Keratinocyte (primary cell): ENCODE measurements at regions not wholly inside any gene's neighbourhood (a gene's known extent, or its start where the extent isn't known, plus 50 kb on each side); places are given as distances from the start of the nearest gene placed in this dataset.

ENCODE experiments used
- DNase-seq: peaks from one replicate; pipeline ENCODE4 v3.0.0-alpha.2; 2011; ENCODE audit warnings: low read depth, missing footprints, low spot score
- FAIRE-seq: peaks from 2 replicates; lab custom pipeline; 2011; peaks lifted over from hg19 to GRCh38; lab: Jason Lieb, UNC
- H2AFZ ChIP-seq: 2 replicates; pipeline ENCODE4 v1.6.0; 2012; ENCODE audit warnings: low read length, control low read depth, inconsistent platforms; ENCODE audit not compliant: control insufficient read depth
- H3K27ac ChIP-seq: 2 replicates; pipeline ENCODE4 v1.5.1; 2011; ENCODE audit warnings: low read length; ENCODE audit not compliant: control insufficient read depth, insufficient read depth
- H3K27me3 ChIP-seq: 3 replicates; pipeline ENCODE4 v1.6.0; 2011; ENCODE audit warnings: low read length; ENCODE audit not compliant: control insufficient read depth, insufficient read depth; ENCODE audit errors: extremely low read depth
- H3K36me3 ChIP-seq, 2 experiments: 2 replicates in 1 of 2; 3 replicates in 1 of 2; pipeline ENCODE4 v1.5.1; 2011; ENCODE audit warnings: low read length in 2 of 2, mild to moderate bottlenecking in 1 of 2; ENCODE audit not compliant: control insufficient read depth in 2 of 2, insufficient read depth in 2 of 2; ENCODE audit errors: extremely low read depth in 1 of 2
- H3K4me1 ChIP-seq: 3 replicates; pipeline ENCODE4 v1.5.1; 2011; ENCODE audit warnings: low read length; ENCODE audit not compliant: control insufficient read depth, insufficient read depth; ENCODE audit errors: extremely low read depth
- H3K4me2 ChIP-seq: 3 replicates; pipeline ENCODE4 v1.6.0; 2011; ENCODE audit warnings: low read depth, low read length; ENCODE audit not compliant: control insufficient read depth, insufficient read depth; ENCODE audit errors: extremely low read depth
- H3K4me3 ChIP-seq, 3 experiments: fragments of 200-600 bp in 1 of 3; sonication (generic) in 1 of 3; 2 replicates in 2 of 3; 3 replicates in 1 of 3; pipeline ENCODE4 v1.5.1; 2011 to 2016; ENCODE audit warnings: low read length in 3 of 3, mild to moderate bottlenecking in 3 of 3, control low read depth in 2 of 3, inconsistent platforms in 1 of 3, low read depth in 1 of 3, mixed read lengths in 1 of 3, mixed run types in 1 of 3, moderate library complexity in 1 of 3; ENCODE audit not compliant: control insufficient read depth in 2 of 3, insufficient read depth in 2 of 3; ENCODE audit errors: extremely low read depth in 1 of 3
- H3K79me2 ChIP-seq: 2 replicates; pipeline ENCODE4 v1.6.0; 2012; ENCODE audit warnings: low read length; ENCODE audit not compliant: control insufficient read depth, insufficient read depth
- H3K9ac ChIP-seq: 3 replicates; pipeline ENCODE4 v1.6.0; 2011; ENCODE audit warnings: low read length; ENCODE audit not compliant: control insufficient read depth, insufficient read depth; ENCODE audit errors: extremely low read depth
- H3K9me1 ChIP-seq: 3 replicates; pipeline ENCODE4 v1.6.0; 2011; ENCODE audit warnings: low read length; ENCODE audit not compliant: control insufficient read depth, insufficient read depth; ENCODE audit errors: extremely low read depth
- H3K9me3 ChIP-seq: 2 replicates; pipeline ENCODE4 v1.5.1; 2012; ENCODE audit warnings: low read depth, low read length; ENCODE audit not compliant: control insufficient read depth
- H4K20me1 ChIP-seq: 3 replicates; pipeline ENCODE4 v1.6.0; 2011; ENCODE audit warnings: low read length; ENCODE audit not compliant: control insufficient read depth, insufficient read depth; ENCODE audit errors: extremely low read depth
- CTCF ChIP-seq, 3 experiments: IDR thresholded peaks in 1 of 3; conservative IDR thresholded peaks in 1 of 3; optimal IDR thresholded peaks in 1 of 3; 2 replicates in 2 of 3; 3 replicates in 1 of 3; pipeline versions ENCODE3 to v1.5.1; 2011; ENCODE audit warnings: low read length in 3 of 3, mild to moderate bottlenecking in 3 of 3, moderate library complexity in 2 of 3, control low read depth in 1 of 3, inconsistent platforms in 1 of 3; ENCODE audit not compliant: insufficient read depth in 2 of 3; ENCODE audit errors: extremely low read depth in 1 of 3
- EZH2 ChIP-seq: IDR thresholded peaks from one replicate; pipeline ENCODE4 v1.6.1; 2012; ENCODE audit warnings: inconsistent platforms, mild to moderate bottlenecking, low read length, moderate library complexity
- dilution Hi-C: fragments of 300-500 bp; cut with MboI; formaldehyde crosslinking; loops from one replicate; pipeline ENCODE4 v1.7.0; 2020; ENCODE audit warnings: low sequenced_read_pairs; ENCODE audit not compliant: extremely low pct_ligation_motif_present

GRCh38 chr1:217311269-217311668, 319.6 kb downstream of the GPATCH2 start:
- no peak for FAIRE-seq
- Histone ChIP-seq H3K4me1 (no peaks in the 10 kb centered on the region), H4K20me1 (no peaks in the 10 kb centered on the region), H3K4me3 (no peak overlapping the region), H3K36me3 (no peaks in the 10 kb centered on the region), H3K79me2 (no peaks in the 10 kb centered on the region), H3K27ac (no peak overlapping the region), H3K27me3 (no peaks in the 10 kb centered on the region), H2AFZ (no peak overlapping the region), H3K4me2 (no peak overlapping the region), H3K9ac (no peak overlapping the region), H3K9me3 (no peaks in the 10 kb centered on the region), H3K9me1 (no peaks in the 10 kb centered on the region)
- TF ChIP-seq EZH2 (no peak), CTCF (optimal IDR thresholded peaks at IDR 0.05 in 1 of 3, IDR thresholded peaks at IDR 0.05 in 1 of 3, conservative IDR thresholded peaks at IDR 0.05 in 1 of 3; ENCODE audit: extremely low read depth in 1 of 3, insufficient read depth in 2 of 3, low read length in 3 of 3) (no peak)
- no peak for DNase-seq
- dilution Hi-C loops, result no loop called here

DNA sequence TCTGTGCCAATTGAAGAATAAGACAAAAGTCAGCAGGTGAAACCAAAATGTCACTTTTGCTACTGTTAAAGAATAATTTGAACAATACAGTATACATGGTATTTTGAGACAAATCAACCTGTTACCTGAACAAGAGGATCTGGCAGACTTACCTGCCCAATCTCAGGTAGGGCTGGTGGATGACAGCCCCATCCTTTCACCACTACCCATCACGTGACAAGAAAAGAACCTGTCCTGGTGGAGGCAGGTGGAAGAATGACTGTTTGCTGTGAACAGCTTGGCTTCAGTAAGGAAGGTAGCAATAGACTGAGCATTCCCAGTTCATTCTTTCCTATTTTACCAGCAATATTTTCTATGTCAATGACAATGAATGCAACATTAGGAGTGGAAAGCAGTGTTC, 349.6 kb downstream of the GPATCH2 start:
- Histone ChIP-seq H3K36me3 (no peaks in the 10 kb centered on the region), H3K4me1 (peaks cover under 1% of the 10 kb centered on the region), H4K20me1 (no peaks in the 10 kb centered on the region), H3K79me2 (no peaks in the 10 kb centered on the region), H3K27ac (no peak overlapping the region), H3K9ac (no peak overlapping the region), H3K9me1 (no peaks in the 10 kb centered on the region), H3K27me3 (no peaks in the 10 kb centered on the region), H3K4me2 (no peak overlapping the region), H3K9me3 (no peaks in the 10 kb centered on the region), H3K4me3 (no peak overlapping the region), H2AFZ (no peak overlapping the region)
- dilution Hi-C loops, result no loop called here
- DNase-seq, result no peak
- no peak for FAIRE-seq
- TF ChIP-seq CTCF (optimal IDR thresholded peaks at IDR 0.05 in 1 of 3, IDR thresholded peaks at IDR 0.05 in 1 of 3, conservative IDR thresholded peaks at IDR 0.05 in 1 of 3; ENCODE audit: extremely low read depth in 1 of 3, insufficient read depth in 2 of 3, low read length in 3 of 3) (no peak), EZH2 (no peak)
